ENCODE measurements at regions not wholly inside any gene's neighbourhood (a gene's known extent, or its start where the extent isn't known, plus 50 kb on each side); places are given as distances from the start of the nearest gene placed in this dataset.

- H3K4me1 ChIP-seq = peaks cover 0 to 3% (median 0%) of the 10 kb centered on the region in 4 donors
- ATAC-seq (ENCODE audit: low FRiP score in 2 of 2) (no peak), DNase-seq (no peak)
- H3K4me3 ChIP-seq = no peak overlapping the region
- H3K27ac ChIP-seq = no peak overlapping the region
- no peak for TF ChIP-seq POLR2AphosphoS5 (IDR thresholded peaks at IDR 0.05)
- no peak for TF ChIP-seq CTCF (IDR thresholded peaks at IDR 0.05)
- TF ChIP-seq EP300 (IDR thresholded peaks at IDR 0.05) = no peak
- no peak for TF ChIP-seq POLR2A (IDR thresholded peaks at IDR 0.05)
- no peaks in the 10 kb centered on the region for H3K27me3 ChIP-seq
- WGBS, 2 donors = 81 to 85% methylated on average over 4 of the region's 4 CpGs
- no peaks in the 10 kb centered on the region for H3K36me3 ChIP-seq
- no peaks in the 10 kb centered on the region for H3K9me3 ChIP-seq
These were observed 436.1 kb upstream of the ADAMTS16 start for GRCh38 chr5:4703931-4704458.

GRCh38 chr5:4704951-4705350, 435.2 kb upstream of the ADAMTS16 start:
- no peak overlapping the region for H3K4me3 ChIP-seq
- TF ChIP-seq POLR2AphosphoS5 (IDR thresholded peaks at IDR 0.05) (no peak), EP300 (IDR thresholded peaks at IDR 0.05) (no peak), CTCF (IDR thresholded peaks at IDR 0.05) (no peak), POLR2A (IDR thresholded peaks at IDR 0.05) (no peak)
- no peak overlapping the region for H3K27ac ChIP-seq
- no peaks in the 10 kb centered on the region for H3K9me3 ChIP-seq
- no peaks in the 10 kb centered on the region for H3K4me1 ChIP-seq
- no peaks in the 10 kb centered on the region for H3K36me3 ChIP-seq
- DNase-seq = no peak
- no peaks in the 10 kb centered on the region for H3K27me3 ChIP-seq
- ATAC-seq (ENCODE audit: low FRiP score in 2 of 2) = no peak
- 82 to 87% methylated on average over 3 of the region's 3 CpGs for WGBS, 2 donors

GRCh38 chr5:4716781-4717180, 423.3 kb upstream of the ADAMTS16 start:
- H3K4me1 ChIP-seq = no peaks in the 10 kb centered on the region
- H3K4me3 ChIP-seq = no peak overlapping the region
- TF ChIP-seq POLR2AphosphoS5 (IDR thresholded peaks at IDR 0.05) (no peak), POLR2A (IDR thresholded peaks at IDR 0.05) (no peak), CTCF (IDR thresholded peaks at IDR 0.05) (no peak), EP300 (IDR thresholded peaks at IDR 0.05) (no peak)
- no peak overlapping the region for H3K27ac ChIP-seq
- DNase-seq (no peak), ATAC-seq (ENCODE audit: low FRiP score in 2 of 2) (no peak)
- WGBS, 2 donors = 32 to 33% methylated on average over 4 of the region's 4 CpGs
- no peaks in the 10 kb centered on the region for H3K36me3 ChIP-seq
- no peaks in the 10 kb centered on the region for H3K27me3 ChIP-seq
- H3K9me3 ChIP-seq = no peaks in the 10 kb centered on the region

GRCh38 chr5:4717446-4717845, 422.7 kb upstream of the ADAMTS16 start:
- Histone ChIP-seq H3K27me3 (no peaks in the 10 kb centered on the region), H3K9me3 (no peaks in the 10 kb centered on the region), H3K27ac (no peak overlapping the region), H3K4me1 (no peaks in the 10 kb centered on the region), H3K36me3 (no peaks in the 10 kb centered on the region), H3K4me3 (no peak overlapping the region)
- TF ChIP-seq EP300 (IDR thresholded peaks at IDR 0.05) (no peak), POLR2AphosphoS5 (IDR thresholded peaks at IDR 0.05) (no peak), POLR2A (IDR thresholded peaks at IDR 0.05) (no peak), CTCF (IDR thresholded peaks at IDR 0.05) (no peak)
- DNase-seq = no peak
- WGBS, 2 donors = 28 to 38% methylated on average over 1 of the region's 1 CpG
- ATAC-seq (ENCODE audit: low FRiP score in 2 of 2) = no peak

GRCh38 chr5:4720831-4721230, 419.3 kb upstream of the ADAMTS16 start:
- H3K4me1 ChIP-seq = no peaks in the 10 kb centered on the region
- DNase-seq (no peak), ATAC-seq (ENCODE audit: low FRiP score in 2 of 2) (peak in 1 of 2 donors; percentile 70)
- no peaks in the 10 kb centered on the region for H3K27me3 ChIP-seq
- TF ChIP-seq POLR2A (IDR thresholded peaks at IDR 0.05) = no peak
- no peak for TF ChIP-seq POLR2AphosphoS5 (IDR thresholded peaks at IDR 0.05)
- no peak for TF ChIP-seq EP300 (IDR thresholded peaks at IDR 0.05)
- TF ChIP-seq CTCF (IDR thresholded peaks at IDR 0.05) = no peak
- WGBS, 2 donors = 71 to 75% methylated on average over 6 of the region's 6 CpGs
- H3K4me3 ChIP-seq = no peak overlapping the region
- H3K36me3 ChIP-seq = no peaks in the 10 kb centered on the region
- no peak overlapping the region for H3K27ac ChIP-seq
- H3K9me3 ChIP-seq = no peaks in the 10 kb centered on the region
